PC-9 (cell line): ENCODE measurements at regions not wholly inside any gene's neighbourhood (a gene's known extent, or its start where the extent isn't known, plus 50 kb on each side); places are given as distances from the start of the nearest gene placed in this dataset.

Experiments used
- BruUV-seq: library from RNA; stranded (reverse); fragments of 400-500 nt; replicated peaks from 2 replicates; lab custom pipeline; 2021; lab: Mats Ljungman, UMichigan
- CTCF ChIA-PET: fragments of 300-600 bp; sonication (Branson Sonifier 250); formaldehyde crosslinking; loops from one replicate; lab custom pipeline; 2022; ENCODE audit warnings: antibody characterized with exemption; lab: Charles Lee
- POLR2A ChIA-PET: fragments of 300-600 bp; sonication (Branson Sonifier 250); formaldehyde crosslinking; loops from one replicate; lab custom pipeline; 2022; ENCODE audit warnings: antibody characterized with exemption; ENCODE audit not compliant: unreplicated experiment; lab: Charles Lee
- DNase-seq, 2 experiments: peaks; one replicate each; pipeline versions ENCODE4 v3.0.0 to v3.0.0-alpha.2; 2015 to 2022; ENCODE audit warnings: mixed read lengths in 1 of 2
- H2AFZ ChIP-seq: fragments of 200-600 bp; sonication (generic); 2 replicates; pipeline ENCODE4 v1.8.1; 2017; ENCODE audit warnings: antibody characterized with exemption
- H3F3A ChIP-seq: fragments of 200-600 bp; sonication (generic); 2 replicates; pipeline ENCODE4 v1.8.1; 2017; ENCODE audit warnings: antibody characterized with exemption, mild to moderate bottlenecking, low read depth; ENCODE audit not compliant: insufficient read depth
- H3K27ac ChIP-seq: fragments of 200-600 bp; sonication (generic); 2 replicates; pipeline ENCODE4 v1.6.1; 2016; ENCODE audit warnings: mixed run types
- H3K27me3 ChIP-seq: fragments of 200-600 bp; sonication (generic); 2 replicates; pipeline ENCODE4 v1.6.1; 2016; ENCODE audit warnings: low read depth, mixed run types; ENCODE audit not compliant: insufficient read depth
- H3K36me3 ChIP-seq: fragments of 200-600 bp; sonication (generic); 2 replicates; pipeline ENCODE4 v1.6.1; 2016; ENCODE audit warnings: low read depth, mixed run types
- H3K4me1 ChIP-seq: fragments of 200-600 bp; sonication (generic); replicated peaks from 2 replicates; pipeline ENCODE4 v1.6.1; 2016; ENCODE audit warnings: mixed run types; ENCODE audit not compliant: insufficient read depth
- H3K4me2 ChIP-seq: fragments of 200-600 bp; sonication (generic); 2 replicates; pipeline ENCODE4 v1.6.1; 2017; ENCODE audit warnings: mixed run types
- H3K4me3 ChIP-seq: fragments of 200-600 bp; sonication (generic); 2 replicates; pipeline ENCODE4 v1.6.1; 2016; ENCODE audit warnings: mixed run types
- H3K79me2 ChIP-seq: fragments of 200-600 bp; sonication (generic); 2 replicates; pipeline ENCODE4 v1.6.1; 2017; ENCODE audit warnings: low read depth, mixed run types
- H3K9me2 ChIP-seq: fragments of 200-600 bp; sonication (generic); 2 replicates; pipeline ENCODE4 v1.8.1; 2017; ENCODE audit warnings: mild to moderate bottlenecking; ENCODE audit not compliant: insufficient read depth
- H3K9me3 ChIP-seq: fragments of 200-600 bp; sonication (generic); 2 replicates; pipeline ENCODE4 v1.8.1; 2016; ENCODE audit warnings: low read depth; ENCODE audit not compliant: insufficient read depth
- H4K20me1 ChIP-seq: fragments of 200-600 bp; sonication (generic); 2 replicates; pipeline ENCODE4 v1.8.1; 2017; ENCODE audit not compliant: insufficient read depth
- EZH2 ChIP-seq: fragments of 200-600 bp; sonication (generic); IDR thresholded peaks from 2 replicates; pipeline ENCODE4 v1.8.0; 2017; ENCODE audit warnings: antibody characterized with exemption, low read depth
- intact Hi-C: fragments of 100-400 bp; cut with micrococcal nuclease; formaldehyde crosslinking; loops from one replicate; pipeline ENCODE4 v1.10.0; 2022; ENCODE audit not compliant: unreplicated experiment
- TF ChIP-seq, protein P1 (sequence below): fragments of 200-600 bp; sonication (generic); conservative IDR thresholded peaks from 2 replicates; pipeline ENCODE4 v1.6.1; 2017; ENCODE audit warnings: mixed run types, antibody characterized with exemption, mild to moderate bottlenecking, moderate library complexity

DNA sequence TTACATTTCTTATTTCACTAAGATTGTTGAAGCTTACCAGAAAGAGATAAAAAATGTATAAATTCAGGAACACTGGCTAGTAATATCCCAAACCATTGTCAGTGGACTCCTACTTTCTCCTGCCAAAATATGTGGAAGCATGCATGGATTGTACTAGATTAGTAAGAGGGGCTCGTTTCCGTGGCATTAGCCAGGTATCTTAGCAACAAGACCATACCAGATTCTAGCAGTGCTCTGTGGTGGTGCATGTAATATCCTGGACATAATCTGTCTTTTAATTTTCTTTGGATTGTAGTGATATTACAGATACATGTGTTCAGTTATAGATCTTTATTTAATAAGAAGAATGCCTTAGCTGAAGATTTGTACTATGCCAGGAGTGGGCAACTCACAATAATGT, 371.9 kb upstream of the PITX2 start:
- Histone ChIP-seq H3K36me3 (no peaks in the 10 kb centered on the region), H3K4me2 (no peak overlapping the region), H3K9me3 (no peaks in the 10 kb centered on the region), H3K4me3 (no peak overlapping the region), H4K20me1 (no peaks in the 10 kb centered on the region), H3K27ac (no peak overlapping the region), H3K4me1 (no peaks in the 10 kb centered on the region), H3K79me2 (no peaks in the 10 kb centered on the region), H3K27me3 (no peaks in the 10 kb centered on the region), H3F3A (no peaks in the 10 kb centered on the region), H3K9me2 (no peaks in the 10 kb centered on the region), H2AFZ (no peak overlapping the region)
- CTCF ChIA-PET = no interaction called here
- intact Hi-C loops = no loop called here
- POLR2A ChIA-PET = no interaction called here
- TF ChIP-seq, protein P1, sequence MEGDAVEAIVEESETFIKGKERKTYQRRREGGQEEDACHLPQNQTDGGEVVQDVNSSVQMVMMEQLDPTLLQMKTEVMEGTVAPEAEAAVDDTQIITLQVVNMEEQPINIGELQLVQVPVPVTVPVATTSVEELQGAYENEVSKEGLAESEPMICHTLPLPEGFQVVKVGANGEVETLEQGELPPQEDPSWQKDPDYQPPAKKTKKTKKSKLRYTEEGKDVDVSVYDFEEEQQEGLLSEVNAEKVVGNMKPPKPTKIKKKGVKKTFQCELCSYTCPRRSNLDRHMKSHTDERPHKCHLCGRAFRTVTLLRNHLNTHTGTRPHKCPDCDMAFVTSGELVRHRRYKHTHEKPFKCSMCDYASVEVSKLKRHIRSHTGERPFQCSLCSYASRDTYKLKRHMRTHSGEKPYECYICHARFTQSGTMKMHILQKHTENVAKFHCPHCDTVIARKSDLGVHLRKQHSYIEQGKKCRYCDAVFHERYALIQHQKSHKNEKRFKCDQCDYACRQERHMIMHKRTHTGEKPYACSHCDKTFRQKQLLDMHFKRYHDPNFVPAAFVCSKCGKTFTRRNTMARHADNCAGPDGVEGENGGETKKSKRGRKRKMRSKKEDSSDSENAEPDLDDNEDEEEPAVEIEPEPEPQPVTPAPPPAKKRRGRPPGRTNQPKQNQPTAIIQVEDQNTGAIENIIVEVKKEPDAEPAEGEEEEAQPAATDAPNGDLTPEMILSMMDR = no peak
- TF ChIP-seq EZH2 = no peak
- no peak for DNase-seq
- BruUV-seq = no TSS peak

- TF ChIP-seq EZH2 = no peak
- TF ChIP-seq, protein P1 = no peak
- Histone ChIP-seq H3K4me2 (no peak overlapping the region), H3K27ac (no peak overlapping the region), H4K20me1 (no peaks in the 10 kb centered on the region), H3K27me3 (no peaks in the 10 kb centered on the region), H3K4me3 (no peak overlapping the region), H3K79me2 (no peaks in the 10 kb centered on the region), H3F3A (no peaks in the 10 kb centered on the region), H3K9me3 (no peaks in the 10 kb centered on the region), H3K4me1 (no peaks in the 10 kb centered on the region), H3K36me3 (no peaks in the 10 kb centered on the region), H3K9me2 (no peaks in the 10 kb centered on the region), H2AFZ (no peak overlapping the region)
- BruUV-seq = no TSS peak
- intact Hi-C loops = no loop called here
- ChIA-PET CTCF (no interaction called here), POLR2A (no interaction called here)
- no peak for DNase-seq
Measured at GRCh38 chr4:110998320-110998719, 375.4 kb upstream of the PITX2 start.

DNA sequence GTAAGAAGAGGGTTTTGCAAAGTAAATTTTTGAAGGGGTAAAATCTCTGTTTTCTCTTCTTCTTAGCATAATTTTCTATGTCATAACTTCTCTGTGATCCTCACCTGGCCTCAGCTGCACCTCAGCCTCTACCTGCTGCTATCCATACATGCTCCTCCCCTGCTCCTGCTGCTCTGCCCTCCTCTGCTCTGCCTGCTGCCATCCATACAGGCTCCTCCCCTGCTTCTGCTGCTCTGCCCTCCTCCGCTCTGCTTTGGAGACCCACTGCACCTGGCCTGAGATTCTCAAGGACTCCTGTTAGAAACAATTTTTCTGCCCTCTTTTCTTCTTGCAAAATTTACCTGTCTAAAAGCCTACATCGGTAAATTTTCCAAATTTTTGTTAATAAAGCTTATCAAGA, 388.6 kb upstream of the PITX2 start:
- Histone ChIP-seq H3K36me3 (no peaks in the 10 kb centered on the region), H2AFZ (no peak overlapping the region), H3K9me2 (no peaks in the 10 kb centered on the region), H4K20me1 (no peaks in the 10 kb centered on the region), H3K79me2 (no peaks in the 10 kb centered on the region), H3K4me1 (no peaks in the 10 kb centered on the region), H3K4me2 (no peak overlapping the region), H3K27ac (no peak overlapping the region), H3K4me3 (no peak overlapping the region), H3F3A (no peaks in the 10 kb centered on the region), H3K27me3 (no peaks in the 10 kb centered on the region), H3K9me3 (no peaks in the 10 kb centered on the region)
- DNase-seq = no peak
- ChIA-PET POLR2A (no interaction called here), CTCF (no interaction called here)
- TF ChIP-seq EZH2 = no peak
- no TSS peak for BruUV-seq
- intact Hi-C loops = no loop called here

- Histone ChIP-seq H3K9me2 (no peaks in the 10 kb centered on the region), H3K27ac (no peak overlapping the region), H3K4me3 (no peak overlapping the region), H3K79me2 (no peaks in the 10 kb centered on the region), H3K4me2 (no peak overlapping the region), H3K9me3 (no peaks in the 10 kb centered on the region), H4K20me1 (no peaks in the 10 kb centered on the region), H3F3A (no peaks in the 10 kb centered on the region), H3K27me3 (no peaks in the 10 kb centered on the region), H3K4me1 (no peaks in the 10 kb centered on the region), H3K36me3 (no peaks in the 10 kb centered on the region), H2AFZ (no peak overlapping the region)
- TF ChIP-seq EZH2 = no peak
- TF ChIP-seq, protein P1 = no peak
- CTCF ChIA-PET = no interaction called here
- POLR2A ChIA-PET = no interaction called here
- no TSS peak for BruUV-seq
- no peak for DNase-seq
- intact Hi-C loops = no loop called here
Measured at GRCh38 chr4:111013846-111014245, 391.0 kb upstream of the PITX2 start.
